ENCODE measurements at regions not wholly inside any gene's neighbourhood (a gene's known extent, or its start where the extent isn't known, plus 50 kb on each side); places are given as distances from the start of the nearest gene placed in this dataset.
A peak's percentile ranks its signal among the peaks of the same experiment; 100 is the strongest.

DNA sequence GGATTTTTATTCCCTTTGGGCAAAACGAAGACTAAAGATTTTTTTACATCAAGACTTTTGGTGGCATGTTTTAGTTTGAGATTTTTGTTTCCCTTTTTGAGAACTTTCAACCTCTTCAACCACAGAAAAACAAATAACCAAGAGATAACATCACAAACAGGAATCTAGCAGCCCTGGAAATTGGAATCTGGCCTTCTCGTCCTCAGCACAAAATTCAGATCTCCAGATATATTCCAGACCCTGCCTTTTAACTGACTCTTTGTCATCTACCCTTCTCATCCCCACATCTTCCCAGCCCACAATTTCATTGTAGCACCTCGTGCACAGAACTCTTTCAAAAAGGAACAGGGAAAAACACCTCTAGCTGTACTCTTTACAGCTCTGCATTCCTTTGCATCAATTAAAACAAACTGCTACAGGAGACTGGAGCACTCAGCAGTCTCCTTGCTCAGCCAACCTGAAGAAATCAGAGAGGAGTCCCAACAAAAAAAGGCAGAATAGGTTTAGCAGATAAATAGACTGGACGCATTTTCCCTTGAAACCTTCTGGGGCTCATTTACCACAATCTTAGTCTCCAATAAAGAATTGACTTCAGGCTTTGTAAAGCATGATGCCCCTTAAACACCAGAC, 251.0 kb downstream of the TTLL7 start:
- no peak overlapping the region for H3K4me3 ChIP-seq (ENCODE audit: low read length)
- no peak for DNase-seq (ENCODE audit: low read depth, low spot score)

DNA sequence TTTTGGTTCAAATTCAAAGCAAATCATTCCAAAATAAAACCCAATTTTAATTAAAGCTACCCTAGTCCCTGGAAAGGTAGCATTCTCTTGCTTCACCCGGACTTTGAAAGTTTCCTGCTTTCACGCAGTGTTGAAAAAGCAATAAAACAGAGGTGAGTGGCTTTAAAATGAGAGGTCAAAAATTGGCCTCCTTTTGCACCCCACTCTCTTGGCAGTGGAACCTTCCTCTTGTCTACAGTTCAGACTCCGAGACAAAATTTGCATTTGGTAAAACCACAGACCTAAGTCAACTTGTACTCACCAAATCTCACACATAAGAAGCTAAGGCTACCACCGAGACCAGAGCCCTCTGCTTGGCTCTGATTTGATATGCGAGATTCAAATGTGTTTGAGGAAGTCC, 252.7 kb downstream of the TTLL7 start:
- no peak overlapping the region for H3K4me3 ChIP-seq (ENCODE audit: low read length)
- no peak for DNase-seq (ENCODE audit: low read depth, low spot score)

DNA sequence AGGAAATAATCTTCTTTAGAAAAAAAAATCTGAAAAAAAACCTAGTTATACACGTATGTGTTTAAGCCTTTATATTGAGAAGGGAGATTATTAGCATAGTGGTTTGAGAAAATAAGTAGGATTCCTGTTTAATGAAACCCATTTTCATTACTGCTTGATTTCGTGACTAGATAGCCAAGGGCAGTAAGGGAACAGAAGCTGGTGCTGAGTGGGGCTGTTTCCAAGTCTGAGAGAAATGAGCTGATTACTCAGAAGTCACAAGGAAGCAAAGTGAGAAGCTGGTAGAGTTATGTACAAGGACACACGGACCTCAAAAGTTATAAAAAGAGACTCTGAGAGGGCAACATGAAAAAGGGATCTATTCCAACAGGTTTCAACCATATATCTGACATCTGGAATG, 256.5 kb downstream of the TTLL7 start:
- no peak overlapping the region for H3K4me3 ChIP-seq (ENCODE audit: low read length)
- no peak for DNase-seq (ENCODE audit: low read depth, low spot score)

DNA sequence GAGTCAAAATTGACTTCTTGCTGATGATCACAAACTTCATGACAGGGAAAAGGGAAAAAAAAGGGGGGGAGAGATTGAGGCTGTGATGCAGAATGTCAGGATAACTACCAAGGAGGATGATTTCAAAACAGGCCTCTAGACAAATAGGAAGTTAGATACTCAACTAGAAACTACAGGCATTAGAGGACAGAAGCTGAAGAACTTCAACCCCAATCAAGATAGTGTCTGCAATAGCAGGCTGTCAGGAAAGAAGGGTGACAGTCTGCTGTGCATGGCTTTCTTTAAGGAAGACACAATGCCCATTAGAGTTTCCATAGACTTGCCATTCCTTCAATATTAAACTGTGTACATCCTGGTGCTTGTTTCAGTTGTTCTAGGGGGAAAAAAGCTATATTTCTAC, 257.2 kb downstream of the TTLL7 start:
- no peak for DNase-seq (ENCODE audit: low read depth, low spot score)
- no peak overlapping the region for H3K4me3 ChIP-seq (ENCODE audit: low read length)

DNA sequence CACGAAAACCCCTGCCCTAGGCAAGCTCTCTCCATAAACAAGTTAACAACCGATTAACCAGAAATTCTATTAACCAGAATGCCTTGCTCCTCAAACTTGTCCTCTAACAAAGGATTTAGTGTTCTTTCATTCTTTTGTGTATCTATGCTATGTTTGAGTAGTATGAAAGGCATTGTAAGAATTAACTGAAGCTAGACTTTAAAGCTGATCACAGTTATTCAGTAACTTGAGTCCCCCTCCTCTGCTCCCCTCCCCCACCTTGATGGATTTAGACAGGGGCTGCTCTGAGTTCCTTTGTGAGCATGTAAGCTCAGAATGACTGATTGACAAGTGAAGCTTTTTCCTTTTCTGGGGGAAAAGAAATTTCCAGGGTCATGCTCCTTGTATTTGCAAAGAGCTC, 257.6 kb downstream of the TTLL7 start:
- no peak overlapping the region for H3K4me3 ChIP-seq (ENCODE audit: low read length)
- no peak for DNase-seq (ENCODE audit: low read depth, low spot score)

DNA sequence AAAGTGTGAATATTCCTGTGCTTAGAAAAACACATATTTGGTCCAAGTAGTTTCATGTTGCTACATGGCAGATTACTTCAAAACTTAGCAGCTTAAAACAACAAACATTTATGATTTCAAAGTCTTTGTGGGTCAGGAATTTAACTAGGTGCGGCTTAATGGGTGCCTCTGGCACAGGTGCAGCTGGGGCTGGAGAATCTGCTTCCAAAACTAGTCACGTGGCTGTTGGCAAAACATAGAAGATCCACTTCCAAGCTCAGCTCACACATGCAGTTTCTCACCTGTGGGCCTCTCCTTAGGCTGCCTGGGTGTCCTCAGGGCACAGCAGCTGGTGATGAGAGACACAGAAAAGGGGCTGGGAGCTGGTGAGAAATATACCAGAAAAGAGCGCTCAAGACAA, 263.4 kb downstream of the TTLL7 start:
- H3K4me3 ChIP-seq (ENCODE audit: low read length): no peak overlapping the region
- DNase-seq (ENCODE audit: low read depth, low spot score): no peak

DNA sequence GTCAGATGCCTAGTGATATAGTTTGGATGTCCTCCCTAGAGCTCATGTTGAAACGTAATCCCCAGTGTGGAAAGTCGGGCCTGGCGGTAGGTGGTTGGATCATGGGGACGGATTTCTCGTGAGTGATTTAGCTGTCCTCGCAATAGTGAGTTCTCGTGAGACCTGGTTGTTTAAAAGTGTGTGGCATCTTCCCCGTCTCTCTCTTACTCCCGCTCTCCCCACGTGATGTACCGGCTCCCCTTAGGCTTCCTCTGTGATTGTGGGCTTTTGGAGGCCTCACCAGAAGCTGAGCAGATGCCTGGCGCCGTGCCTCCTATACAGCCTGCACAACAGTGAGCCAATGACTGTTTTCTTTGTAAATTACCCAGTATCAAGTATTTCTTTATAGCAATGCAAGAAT, 264.5 kb downstream of the TTLL7 start:
- no peak for DNase-seq (ENCODE audit: low read depth, low spot score)
- H3K4me3 ChIP-seq (ENCODE audit: low read length): no peak overlapping the region

DNA sequence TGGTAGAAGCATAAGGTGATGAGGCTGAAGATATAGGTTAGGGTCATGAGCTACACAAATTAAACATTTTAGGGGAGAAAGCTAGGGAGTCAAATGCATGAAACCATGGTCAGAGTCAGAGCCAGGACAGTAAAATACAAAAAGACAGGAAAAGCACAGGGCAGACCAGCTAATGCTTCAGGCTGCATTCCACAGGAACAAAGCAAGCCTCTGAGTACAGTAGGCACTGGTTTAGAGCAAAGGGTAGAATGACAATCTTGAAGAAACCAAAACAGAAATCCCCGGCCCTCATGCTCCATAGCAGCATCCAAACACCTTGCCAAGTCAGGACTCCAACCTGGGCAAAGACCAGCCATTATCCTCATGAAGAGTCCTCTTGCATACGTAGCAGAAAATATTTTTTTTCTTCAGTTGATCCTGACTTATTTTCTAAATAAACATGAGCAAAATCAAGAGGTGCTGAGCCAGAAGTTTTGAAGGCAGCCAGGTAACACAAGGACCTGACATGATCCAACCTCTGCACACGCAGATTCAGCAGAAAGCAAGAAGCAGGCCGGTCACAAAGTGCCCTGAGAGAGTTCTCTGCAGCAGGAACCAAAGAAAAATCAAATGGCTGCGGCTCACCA, 273.1 kb downstream of the TTLL7 start:
- no peak overlapping the region for H3K4me3 ChIP-seq (ENCODE audit: low read length)
- no peak for DNase-seq (ENCODE audit: low read depth, low spot score)

DNA sequence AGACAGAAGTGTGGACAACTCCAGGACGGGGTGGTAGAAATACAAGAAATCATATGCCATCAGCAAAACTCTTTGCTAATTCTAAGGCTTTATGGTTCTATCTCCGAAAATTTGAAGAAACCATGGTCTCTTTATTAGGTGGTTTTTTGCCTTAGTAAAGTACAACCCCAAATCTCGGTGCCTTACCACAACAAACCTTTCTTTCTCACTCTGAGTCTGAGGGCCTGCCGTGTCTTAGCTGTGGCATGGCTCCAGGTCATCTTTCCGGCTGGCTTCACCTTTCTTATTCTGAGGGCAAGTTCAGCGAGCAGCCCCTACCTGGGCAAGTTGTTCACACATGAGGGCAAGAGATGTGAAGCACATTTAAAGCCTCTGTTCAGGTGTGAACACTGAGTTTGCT, 280.6 kb downstream of the TTLL7 start:
- no peak for DNase-seq (ENCODE audit: low read depth, low spot score)
- H3K4me3 ChIP-seq (ENCODE audit: low read length): no peak overlapping the region

DNA sequence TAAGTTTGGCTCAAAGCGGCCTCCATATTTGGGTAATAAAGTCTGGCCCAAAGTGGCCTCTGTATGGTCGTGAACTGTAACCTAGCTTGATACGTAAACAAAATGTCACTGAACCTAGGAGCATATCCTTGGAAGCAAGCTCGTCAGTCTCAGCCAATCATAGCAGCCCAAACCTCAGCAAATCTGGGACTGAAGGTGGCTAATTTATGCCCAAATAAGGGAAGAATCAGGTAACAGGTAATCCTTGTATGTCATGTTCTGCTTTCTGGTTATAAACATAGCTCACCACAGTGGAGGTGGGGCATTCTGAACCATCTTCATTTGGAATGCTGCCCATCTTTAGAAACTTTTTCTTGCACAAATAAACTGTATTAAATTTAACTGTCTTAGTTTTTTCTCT, 281.1 kb downstream of the TTLL7 start:
- no peak overlapping the region for H3K4me3 ChIP-seq (ENCODE audit: low read length)
- DNase-seq (ENCODE audit: low read depth, low spot score): no peak

DNA sequence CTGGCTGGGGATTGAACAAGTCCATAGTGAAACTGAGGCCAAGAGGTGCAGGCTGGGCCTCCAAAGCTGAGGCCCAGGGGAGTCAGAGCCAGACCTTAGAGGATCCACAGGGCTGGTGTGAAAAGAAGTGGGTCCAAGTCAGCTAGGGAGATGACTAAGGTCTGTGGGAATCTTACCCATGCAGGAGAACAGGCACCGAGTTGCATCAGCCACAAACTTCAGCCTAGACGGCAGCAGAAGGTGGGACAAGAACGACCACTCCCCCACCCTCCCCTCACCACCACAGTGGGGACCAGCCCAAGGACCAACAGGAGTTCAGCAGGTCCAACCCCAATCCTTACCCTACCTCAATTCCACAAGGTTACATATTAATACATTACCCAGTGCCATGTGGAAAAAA, 282.3 kb downstream of the TTLL7 start:
- DNase-seq (ENCODE audit: low read depth, low spot score): no peak
- H3K4me3 ChIP-seq (ENCODE audit: low read length): no peak overlapping the region

DNA sequence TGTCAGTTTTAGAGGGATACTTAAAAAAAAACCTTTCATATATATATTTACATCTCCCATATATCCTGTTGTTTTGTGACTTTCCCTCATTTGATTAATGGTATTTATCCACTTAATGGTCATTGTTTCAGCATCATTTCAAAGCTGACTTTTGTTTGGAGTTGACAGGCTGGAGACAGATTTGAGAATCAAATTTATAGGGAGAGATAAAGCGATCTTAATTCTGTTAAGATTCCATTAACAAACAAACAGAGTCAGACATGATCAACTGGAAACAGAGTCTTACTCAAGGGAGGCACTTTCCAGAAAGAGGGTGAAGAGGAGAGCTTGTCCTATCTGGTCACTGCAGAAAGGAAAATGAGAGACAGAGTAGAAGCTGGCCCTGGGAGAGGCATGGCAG, 283.4 kb downstream of the TTLL7 start:
- DNase-seq (ENCODE audit: low read depth, low spot score): no peak
- no peak overlapping the region for H3K4me3 ChIP-seq (ENCODE audit: low read length)

DNA sequence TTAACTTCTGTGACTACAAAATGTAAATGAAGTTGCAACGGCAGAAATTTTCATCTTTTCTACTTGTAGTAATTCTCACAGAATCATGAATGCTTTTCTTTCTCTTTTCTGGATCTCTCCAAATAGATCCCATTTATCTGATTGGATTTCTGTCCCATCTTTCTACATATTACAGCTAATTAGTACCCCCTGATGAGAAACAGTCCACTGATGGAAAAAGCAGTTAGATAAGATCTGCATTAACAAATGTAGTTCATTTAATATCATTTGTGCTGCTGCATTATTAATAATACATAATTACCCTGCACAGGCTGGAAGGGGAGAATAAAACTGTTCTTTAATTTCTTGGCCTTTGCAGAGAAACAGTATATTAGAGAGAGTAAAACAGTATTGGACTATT, 289.3 kb downstream of the TTLL7 start:
- no peak for DNase-seq (ENCODE audit: low read depth, low spot score)
- no peak overlapping the region for H3K4me3 ChIP-seq (ENCODE audit: low read length)

DNA sequence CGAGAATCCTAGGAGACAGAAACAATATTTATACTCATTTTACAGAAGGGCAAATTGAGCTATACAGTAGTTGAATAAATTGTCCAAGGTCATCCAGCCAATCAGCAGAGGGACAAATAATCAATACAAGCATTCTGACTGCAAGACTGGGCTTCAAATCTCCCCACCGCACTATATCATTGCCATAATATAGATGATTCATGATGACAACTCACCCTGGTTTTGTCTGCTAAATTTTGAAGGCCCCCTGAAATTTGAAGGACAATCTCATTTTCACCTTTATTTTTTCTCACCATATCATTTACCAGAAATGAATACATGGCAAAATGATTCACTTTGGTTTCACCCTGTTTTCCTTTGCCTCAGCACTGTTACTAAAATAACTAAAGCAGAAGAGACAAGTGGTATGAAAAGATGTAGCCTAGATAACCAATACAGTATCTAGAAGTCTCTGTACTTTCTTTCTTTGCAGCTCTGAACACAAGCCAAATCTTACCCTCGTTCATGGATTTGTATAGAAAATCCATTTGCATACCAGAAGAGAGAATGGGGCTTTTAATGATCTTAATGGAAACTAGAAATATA, 292.5 kb downstream of the TTLL7 start:
- DNase-seq (ENCODE audit: low read depth, low spot score): no peak
- H3K4me3 ChIP-seq (ENCODE audit: low read length): no peak overlapping the region

DNA sequence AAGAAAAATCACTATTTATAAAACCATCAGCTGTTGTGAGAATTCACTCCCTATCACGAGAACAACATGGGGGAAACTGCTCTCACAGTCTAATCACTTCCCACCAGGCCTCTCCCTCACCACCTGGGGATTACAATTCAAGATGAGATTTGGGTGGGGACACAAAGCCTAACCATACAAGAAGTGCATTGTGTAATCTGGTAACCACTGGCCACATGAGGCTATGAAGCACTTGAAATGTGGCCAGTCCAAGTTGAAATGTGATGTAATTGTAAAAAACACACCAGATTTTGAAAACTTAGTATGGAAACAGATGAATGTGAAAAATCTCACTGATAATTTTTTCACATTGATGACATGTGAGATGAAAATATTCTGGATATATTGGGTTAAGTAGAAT, 293.8 kb downstream of the TTLL7 start:
- no peak overlapping the region for H3K4me3 ChIP-seq (ENCODE audit: low read length)
- DNase-seq (ENCODE audit: low read depth, low spot score): no peak

DNA sequence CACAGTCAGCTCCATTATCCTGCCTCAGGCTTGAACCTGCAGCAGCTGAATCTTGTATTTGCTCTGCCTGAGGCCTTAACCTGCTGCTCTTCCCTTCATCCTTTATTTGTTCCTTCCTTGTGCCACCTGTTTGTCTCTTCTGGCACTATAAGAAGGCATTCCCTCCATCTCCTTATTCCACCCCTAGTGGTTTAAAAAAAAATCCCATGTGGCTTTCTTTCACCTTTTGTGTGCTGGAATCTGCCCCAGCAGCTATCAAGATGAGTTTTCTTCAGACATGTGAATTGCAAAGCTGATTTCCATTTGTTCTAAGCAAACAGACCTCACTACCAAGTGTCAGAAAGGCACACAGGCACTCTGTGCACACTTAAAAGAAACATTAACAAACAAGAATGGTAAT, 294.6 kb downstream of the TTLL7 start:
- no peak overlapping the region for H3K4me3 ChIP-seq (ENCODE audit: low read length)
- DNase-seq (ENCODE audit: low read depth, low spot score): no peak

DNA sequence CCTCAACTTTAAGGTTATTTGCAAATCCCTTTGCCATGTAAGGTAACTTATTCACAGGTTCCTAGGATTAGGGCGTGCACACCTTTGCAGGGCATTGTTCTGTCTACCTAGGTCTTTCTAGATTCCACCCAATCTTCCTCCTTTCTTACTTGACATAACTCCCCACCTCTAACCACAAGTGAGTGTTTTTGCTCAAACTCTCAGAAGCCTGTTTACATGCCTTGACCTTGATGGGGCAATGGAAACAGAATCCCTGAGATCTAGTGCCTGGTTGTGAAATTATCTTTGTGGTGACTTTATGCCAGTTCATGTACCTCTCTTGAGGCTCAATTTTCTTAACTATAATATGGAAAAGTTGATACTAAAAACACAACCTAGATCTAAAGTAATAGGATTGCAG, 296.6 kb downstream of the TTLL7 start:
- no peak overlapping the region for H3K4me3 ChIP-seq (ENCODE audit: low read length)
- peak; percentile 24 for DNase-seq (ENCODE audit: low read depth, low spot score)

DNA sequence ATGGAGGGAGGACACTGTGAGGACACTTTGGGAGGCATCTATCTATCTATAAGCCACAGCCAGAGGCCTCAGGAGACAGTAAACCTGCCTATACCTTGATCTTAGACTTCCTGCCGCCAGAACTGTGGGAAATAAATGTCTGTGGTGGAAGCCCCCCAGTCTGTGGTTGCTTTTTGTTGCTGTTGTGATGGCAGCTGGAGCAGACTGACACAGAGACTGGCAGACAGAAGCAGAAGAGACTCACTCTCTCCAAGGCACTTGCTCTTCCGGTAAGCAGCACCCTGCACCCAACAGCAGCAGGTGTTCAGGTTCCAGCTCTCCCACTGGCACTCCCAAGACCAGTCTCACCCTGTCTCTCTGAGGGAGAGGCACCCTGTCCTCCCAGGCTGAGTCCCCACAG, 297.6 kb downstream of the TTLL7 start:
- peak; percentile 95 for DNase-seq (ENCODE audit: low read depth, low spot score)
- H3K4me3 ChIP-seq (ENCODE audit: low read length): peak overlapping the region; percentile 4; the same call in 1 of the 2 replicates

DNA sequence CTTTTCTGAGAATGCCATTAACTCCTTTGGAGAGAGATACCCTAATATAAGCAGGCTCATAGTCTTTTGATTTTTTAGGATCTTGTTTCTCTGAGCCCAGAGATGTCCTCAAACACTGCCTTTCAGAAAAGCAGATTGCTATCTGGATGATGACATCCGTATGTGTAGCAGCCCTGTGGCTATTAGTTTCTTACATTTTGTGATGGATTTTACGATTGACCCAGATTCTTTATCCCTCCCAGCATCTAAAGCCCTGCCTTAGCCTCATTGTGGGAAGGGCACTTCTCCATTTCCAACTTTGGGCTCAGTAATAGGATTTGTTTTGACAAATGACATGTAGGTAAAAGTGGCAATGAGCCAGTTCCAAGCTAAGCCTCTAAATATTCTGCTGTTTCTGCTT, 300.3 kb downstream of the TTLL7 start:
- H3K4me3 ChIP-seq (ENCODE audit: low read length): no peak overlapping the region
- DNase-seq (ENCODE audit: low read depth, low spot score): no peak

DNA sequence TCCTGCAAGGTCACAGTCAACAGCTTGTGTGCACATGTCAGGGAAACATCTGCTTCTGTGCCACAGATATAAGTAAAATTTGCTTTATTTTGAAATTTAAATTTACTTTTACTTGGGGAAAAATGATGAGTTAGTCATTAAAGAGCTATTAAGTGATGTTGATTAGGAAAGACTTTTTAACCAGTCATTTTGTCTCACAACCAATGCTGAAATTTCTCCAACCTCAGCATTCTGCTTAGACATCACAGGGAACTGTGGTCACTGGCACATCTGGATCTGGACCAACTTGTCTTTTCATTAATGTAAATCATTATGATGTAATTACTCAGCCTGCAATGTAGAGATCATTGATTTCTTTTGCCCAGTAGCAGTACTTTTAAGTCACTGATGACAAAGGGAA, 301.0 kb downstream of the TTLL7 start:
- no peak for DNase-seq (ENCODE audit: low read depth, low spot score)
- H3K4me3 ChIP-seq (ENCODE audit: low read length): no peak overlapping the region

DNA sequence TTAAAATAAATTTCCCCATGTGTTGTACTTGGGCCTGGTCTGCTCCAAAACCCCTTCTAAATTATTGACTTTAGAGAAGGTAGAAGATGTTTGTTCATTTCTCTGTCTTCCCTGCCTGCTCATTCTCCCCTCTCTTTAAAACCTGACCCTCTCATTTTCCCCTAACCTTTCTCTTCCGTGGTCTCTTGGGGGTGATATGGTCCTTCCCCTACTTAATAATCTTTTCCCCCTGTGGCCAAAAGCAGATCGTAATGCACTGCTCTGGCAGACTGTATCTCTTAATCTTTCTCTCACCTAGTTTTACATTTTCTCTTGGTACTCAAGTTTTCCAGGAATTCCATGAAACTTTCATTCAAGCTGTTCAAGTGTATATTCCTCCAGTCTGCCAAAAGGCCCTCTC, 301.7 kb downstream of the TTLL7 start:
- no peak overlapping the region for H3K4me3 ChIP-seq (ENCODE audit: low read length)
- no peak for DNase-seq (ENCODE audit: low read depth, low spot score)
